CD4-positive, alpha-beta T cell treated with Interleukin-4 for 4 hours (primary cell): ENCODE measurements at regions not wholly inside any gene's neighbourhood (a gene's known extent, or its start where the extent isn't known, plus 50 kb on each side); places are given as distances from the start of the nearest gene placed in this dataset.
A peak's percentile ranks its signal among the peaks of the same experiment; 100 is the strongest.

Source experiments
- DNase-seq: peaks from one replicate; pipeline ENCODE4 v3.0.0-alpha.2; 2020

- DNase-seq, result peak; percentile 69
Measured at GRCh38 chr1:96966536-96967138, 245.1 kb downstream of the PTBP2 start.

DNA sequence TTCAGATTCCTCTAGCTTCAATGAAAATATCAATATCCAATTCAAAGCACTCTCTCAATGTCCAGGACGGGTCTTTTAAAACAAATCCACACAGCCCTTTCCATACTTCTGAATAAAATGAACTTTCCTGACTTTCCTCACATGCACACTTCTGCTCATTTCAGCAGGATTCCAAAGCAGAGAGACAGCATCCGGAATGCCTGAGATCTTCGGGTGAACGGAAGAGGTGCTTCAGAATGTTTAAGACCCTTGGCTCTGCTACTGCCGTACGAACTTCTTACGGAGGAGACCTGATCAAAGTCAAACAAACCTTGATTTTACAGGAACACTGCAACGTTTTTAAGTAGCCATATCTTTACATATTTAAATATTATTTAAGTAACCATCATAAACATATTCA lies 245.7 kb downstream of the PTBP2 start:
- DNase-seq, result no peak

DNA sequence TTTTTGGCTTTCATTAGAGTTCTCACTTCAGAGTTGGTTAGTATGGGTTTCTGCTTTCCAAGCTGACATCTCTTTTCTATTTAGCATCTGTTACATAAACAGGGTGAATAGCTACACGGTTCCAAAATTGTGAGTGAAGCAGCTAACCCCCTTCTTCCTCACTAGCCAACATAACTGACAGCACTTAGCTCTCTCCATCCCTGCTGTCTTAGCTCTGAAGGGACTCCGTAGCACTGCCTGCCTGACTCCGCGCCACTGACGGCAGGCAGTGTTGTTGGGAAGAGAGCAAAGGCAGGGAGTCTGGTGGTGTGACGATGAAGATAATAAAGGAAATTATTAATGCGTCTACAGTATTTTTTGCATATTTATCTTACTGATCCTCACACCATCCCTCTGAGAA lies 247.0 kb downstream of the PTBP2 start:
- DNase-seq, result no peak

DNA sequence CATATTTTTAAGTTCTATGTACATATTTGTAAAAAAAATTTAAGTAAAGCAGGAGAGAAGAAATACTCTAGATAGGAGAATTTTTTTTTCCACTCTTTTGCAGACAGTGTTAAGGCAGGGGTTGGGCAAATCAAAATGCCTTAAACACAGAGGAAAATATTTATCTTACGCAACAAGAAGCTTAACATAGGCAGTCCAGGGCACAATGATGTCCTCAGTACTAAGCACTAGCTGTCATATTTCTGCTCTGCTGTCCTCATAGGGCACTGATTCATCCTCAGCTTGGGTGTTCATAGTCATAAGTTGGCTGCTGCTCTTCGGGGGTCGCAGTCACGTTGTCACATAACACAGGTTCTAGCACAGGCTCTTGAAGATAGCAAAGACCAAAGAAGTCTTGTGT lies 247.4 kb downstream of the PTBP2 start:
- no peak for DNase-seq

DNA sequence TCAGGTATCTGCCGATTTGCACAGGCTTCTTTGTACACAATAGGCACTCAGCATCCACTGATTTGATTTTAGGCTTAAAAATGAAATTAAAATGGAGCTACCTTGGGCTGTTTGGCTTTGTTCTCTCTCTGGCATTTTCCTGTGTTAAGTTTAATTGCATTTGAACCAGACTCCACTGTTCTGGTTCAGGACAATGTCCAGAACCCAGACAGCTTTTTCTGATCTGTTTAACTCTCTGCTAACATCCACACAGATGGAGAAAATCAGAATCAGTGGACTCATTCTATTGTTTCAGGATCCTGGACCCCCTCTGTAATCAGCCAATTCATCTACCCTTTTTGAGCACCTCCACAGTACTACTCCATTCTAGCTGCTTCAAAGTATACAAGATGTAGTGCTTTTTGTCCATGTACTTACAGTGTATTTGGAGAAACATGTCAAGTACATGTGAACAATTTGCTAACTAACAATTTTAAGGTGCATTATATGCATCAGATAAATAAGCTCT lies 248.1 kb downstream of the PTBP2 start:
- no peak for DNase-seq

- no peak for DNase-seq
Measured at GRCh38 chr1:96971439-96971838, 249.9 kb downstream of the PTBP2 start.

DNA sequence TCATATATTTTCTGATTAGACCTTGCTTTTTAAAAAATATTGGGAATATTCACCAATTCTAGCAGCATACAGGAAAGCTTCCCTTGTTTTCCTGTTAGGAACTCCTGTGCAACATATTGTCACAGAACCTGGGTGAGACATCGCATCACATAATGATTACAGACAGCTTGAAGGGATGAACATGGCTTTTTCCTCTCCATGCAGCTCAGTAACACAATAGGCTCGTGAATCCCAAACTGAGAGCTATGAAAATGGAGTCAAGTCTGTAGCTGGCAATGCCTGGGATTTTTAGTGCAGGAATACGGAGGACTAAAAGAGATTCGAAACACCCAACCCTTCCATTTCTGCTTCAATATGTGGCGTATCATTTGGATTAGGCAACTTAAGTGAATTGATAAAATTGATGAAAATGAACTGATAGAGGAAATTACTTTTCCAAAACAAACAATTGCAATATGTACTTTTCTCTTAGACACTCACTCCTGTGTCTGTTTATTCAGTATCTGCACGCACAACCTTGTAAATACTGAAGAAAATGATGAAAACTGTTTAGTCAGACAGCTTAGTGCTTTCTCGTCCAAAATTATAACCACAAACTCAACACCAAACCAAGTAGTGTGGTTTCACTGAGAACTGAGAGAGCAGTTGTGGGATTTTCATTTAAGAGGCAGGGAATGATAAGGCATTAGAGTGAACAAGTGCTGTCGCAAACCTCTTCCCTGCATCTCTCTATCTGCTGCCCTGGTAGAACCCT lies 250.4 kb downstream of the PTBP2 start:
- DNase-seq, result no peak

GRCh38 chr1:96973605-96974004 lies 252.0 kb downstream of the PTBP2 start:
- DNase-seq, result no peak

GRCh38 chr1:96978444-96978843 lies 256.9 kb downstream of the PTBP2 start:
- no peak for DNase-seq

DNA sequence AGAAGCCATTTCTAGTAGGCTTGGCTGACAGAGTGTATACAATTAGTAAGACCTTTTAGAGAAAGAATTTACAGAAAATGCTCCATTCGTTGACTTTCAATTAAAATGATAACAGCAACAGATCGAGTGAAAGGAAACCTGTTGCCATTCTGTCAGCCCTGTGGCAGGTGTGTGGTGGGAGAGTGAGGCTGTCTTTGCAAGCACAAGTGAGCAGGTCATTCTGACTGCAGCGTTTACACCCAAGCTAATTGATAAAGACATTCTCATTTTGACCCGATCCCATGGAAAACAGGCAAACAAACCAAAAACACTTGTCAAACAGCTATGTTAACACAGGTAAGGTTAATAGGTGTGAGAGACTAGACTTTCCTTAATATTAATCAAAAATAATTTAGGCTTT lies 257.3 kb downstream of the PTBP2 start:
- no peak for DNase-seq

- no peak for DNase-seq
Measured at GRCh38 chr1:96979304-96980268, 258.0 kb downstream of the PTBP2 start.

DNA sequence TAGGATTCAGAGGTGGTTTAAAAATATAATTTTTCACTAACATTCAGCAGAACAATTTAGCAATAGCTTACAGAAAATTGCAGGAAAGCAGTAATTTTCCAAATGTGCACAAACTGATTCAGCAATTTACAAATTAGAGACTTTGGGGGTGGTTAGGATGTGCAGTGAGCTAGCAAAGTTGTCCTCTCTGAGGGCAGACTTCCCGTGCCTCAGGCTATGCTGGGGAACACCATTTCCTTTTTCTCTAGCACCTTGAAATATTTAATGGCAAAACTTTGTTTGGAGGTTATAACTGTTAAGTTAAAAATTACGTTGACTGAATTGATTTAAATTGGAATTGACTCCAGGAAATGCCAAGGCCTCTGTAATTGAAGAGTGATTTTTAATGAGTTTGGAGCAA lies 258.9 kb downstream of the PTBP2 start:
- no peak for DNase-seq

GRCh38 chr1:96981181-96981580 lies 259.6 kb downstream of the PTBP2 start:
- no peak for DNase-seq

DNA sequence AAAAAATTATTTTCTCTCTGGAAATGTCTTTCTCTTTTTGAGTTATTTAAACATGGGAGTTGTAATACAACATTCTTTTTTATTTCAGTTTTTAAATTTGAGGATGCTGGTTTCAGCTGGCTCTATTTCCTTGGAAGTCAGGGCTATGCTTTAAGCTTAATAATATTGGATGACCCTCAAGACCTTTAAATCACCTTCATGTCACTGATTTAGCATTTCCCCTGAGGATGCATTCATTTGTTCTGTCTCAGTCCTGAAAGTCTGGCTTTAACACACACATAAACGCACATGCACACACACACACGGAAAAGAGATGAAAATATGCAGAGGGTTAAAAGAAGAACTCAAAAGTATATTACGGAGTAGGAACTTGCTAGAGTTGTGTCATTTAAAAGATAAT lies 260.5 kb downstream of the PTBP2 start:
- no peak for DNase-seq

DNA sequence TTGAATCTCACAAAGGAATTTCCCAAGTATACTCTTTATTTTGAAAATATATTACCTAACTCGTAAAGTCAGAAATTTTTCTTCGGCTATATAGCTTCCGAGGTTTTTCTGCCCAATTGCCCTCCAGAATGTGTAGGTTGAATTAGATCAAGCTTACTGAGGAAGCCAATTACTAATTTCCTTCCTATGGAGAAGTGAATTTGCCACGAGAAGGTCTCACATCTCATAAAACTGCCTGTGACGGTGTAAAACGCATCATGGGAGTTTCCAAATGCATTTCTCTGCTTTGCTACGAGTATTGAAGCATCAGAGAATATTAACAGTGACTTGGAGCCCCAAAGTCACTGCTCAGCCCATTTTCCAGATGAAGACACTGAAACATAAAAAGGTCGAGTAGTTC lies 262.3 kb downstream of the PTBP2 start:
- DNase-seq, result no peak

DNA sequence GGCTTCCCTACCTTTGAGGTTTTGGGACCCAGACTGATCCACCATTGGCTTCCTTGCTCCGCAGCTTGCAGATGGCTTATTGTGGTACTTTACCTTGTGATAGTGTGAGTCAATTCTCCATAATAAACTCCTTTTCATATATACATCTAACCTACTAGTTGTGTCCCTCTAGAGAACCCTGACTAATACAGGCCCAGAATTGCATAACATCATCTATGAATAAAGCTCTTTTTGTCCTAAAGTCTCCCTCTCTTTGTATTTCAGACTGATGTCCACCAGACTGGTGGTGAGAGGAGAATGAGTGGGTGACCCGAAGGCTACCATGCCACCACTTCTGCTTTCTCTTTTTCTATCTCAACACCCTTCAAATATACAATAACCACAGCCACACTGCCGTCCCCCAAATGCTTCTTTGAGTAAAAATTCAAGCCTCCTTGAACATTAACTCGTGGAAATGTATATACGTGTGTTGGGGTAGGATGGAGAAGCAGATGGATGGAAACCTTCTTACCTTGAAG lies 265.7 kb downstream of the PTBP2 start:
- DNase-seq, result no peak

DNA sequence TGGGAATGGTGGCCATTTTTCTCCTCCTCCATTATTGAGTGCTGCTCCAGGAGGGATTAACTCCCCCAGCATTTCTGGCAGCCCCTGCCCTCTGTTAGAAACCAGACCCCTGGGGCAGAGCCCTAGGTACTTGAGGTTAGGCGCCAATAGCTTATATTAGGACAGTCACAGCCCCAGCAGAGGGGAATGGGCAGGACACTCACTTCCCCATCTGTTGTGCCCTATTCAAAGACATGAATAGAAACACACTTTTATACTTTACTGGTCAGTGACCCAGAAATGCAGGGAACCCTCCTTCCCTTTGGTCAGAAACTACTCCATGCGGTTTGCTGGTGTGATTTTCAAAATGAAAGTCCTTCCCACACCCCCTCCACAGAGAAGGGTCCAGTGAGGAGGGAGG lies 267.7 kb downstream of the PTBP2 start:
- DNase-seq, result no peak

DNA sequence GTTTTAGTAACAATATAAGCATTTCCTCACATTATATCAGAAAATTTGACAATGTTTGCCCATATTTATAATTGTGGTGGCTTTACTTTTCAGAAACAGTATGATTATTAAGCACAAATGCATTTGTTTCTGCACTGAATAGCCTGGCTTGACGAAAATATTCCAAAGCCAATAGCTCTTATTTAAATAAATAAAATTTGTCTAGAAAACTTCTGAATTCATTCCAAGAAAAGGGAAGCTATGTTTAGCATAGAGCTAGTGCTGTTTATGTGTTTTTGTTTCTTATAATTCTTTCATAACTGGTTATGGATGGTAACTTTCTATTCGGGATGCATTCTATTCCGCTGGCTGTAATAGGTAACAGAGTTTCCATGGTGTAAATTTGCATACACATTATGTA lies 268.6 kb downstream of the PTBP2 start:
- no peak for DNase-seq

GRCh38 chr1:96991261-96991660 lies 269.7 kb downstream of the PTBP2 start:
- no peak for DNase-seq

DNA sequence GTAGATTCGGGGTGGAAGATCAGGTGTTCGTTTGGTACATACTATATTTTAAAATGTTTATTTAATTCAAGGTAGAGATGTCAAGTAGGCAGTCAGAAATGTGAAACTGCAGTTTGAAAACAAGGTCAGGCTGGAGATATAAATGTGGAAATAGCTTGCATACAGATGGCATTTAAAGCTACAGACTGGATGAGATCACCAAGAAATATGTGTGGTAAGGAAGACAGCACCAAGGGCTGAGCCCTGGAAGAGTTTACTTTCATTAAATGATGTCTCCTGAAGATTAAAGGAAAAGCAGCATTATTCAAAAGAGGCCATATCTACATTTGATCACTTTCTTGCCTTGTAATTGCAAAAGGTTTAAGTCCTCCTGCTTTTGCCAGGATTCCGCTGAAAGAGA lies 271.3 kb downstream of the PTBP2 start:
- DNase-seq, result no peak

DNA sequence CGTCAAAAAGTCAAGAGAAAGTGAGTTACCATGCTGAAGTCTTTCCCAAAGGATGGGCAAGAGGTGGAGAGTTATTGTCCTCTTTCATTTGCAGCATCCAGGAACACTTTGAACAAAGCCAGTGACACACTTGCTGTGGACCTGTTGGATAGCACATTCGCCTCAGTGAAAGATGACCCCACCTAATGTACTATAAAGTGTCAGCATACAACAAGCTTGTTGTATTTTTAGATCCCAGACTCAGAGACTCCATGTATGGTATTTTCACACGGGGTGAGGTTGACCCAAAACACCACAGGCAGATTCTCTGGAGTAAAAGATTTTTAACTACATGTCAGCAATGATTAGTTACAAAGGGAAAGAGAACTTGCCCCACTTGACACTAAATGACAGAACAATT lies 273.8 kb downstream of the PTBP2 start:
- no peak for DNase-seq

DNA sequence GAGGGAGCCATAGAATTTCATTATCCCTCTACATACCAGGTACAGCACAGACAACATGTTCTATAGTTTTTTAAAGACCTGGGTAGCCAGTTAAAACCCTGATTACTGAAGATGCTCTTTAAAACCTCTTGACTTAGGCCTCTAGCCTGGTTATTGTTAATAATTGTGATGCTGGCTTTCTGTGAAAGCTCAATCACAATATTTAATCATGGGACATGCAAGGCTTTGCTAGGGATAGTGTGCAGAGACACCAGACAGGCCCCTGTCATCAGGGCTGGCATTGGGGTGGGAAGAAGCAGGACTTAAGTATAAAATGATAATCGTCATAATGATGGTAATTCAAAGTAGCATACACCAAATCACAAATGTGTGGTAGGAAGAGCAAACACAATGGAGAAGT lies 274.4 kb downstream of the PTBP2 start:
- DNase-seq, result no peak

- DNase-seq, result no peak
Measured at GRCh38 chr1:96997717-96998116, 276.1 kb downstream of the PTBP2 start.
